ENCODE measurements at regions not wholly inside any gene's neighbourhood (a gene's known extent, or its start where the extent isn't known, plus 50 kb on each side); places are given as distances from the start of the nearest gene placed in this dataset.

DNA sequence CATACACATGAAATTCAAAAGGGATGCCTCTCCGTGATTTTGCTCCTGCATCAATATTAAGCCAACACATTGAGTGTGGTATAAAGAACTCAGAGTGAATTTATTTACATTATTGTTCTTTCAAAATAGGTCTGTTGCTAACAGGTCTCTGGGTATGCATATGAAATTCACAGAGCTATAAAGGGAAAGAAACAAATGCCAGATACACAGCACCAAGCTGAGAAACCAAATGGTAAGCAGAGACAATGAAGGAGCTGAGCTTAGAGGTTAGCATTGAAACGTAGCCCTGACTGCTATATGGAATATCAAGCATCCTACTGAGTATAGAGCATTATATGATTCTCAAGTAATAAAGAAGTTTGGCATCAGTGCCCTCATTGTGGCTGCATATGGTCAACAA lies 712.9 kb downstream of the NSUN3 start:
- no peak overlapping the region for H3K4me3 ChIP-seq
- no peaks in the 10 kb centered on the region for H3K4me1 ChIP-seq
- no peaks in the 10 kb centered on the region for H3K36me3 ChIP-seq
- no peaks in the 10 kb centered on the region for H3K9me3 ChIP-seq
- H3K27me3 ChIP-seq = no peaks in the 10 kb centered on the region
- H3K27ac ChIP-seq = no peak overlapping the region
- DNase-seq = no peak
- no peak for TF ChIP-seq POLR2A (IDR thresholded peaks at IDR 0.05)
- TF ChIP-seq, protein P1, sequence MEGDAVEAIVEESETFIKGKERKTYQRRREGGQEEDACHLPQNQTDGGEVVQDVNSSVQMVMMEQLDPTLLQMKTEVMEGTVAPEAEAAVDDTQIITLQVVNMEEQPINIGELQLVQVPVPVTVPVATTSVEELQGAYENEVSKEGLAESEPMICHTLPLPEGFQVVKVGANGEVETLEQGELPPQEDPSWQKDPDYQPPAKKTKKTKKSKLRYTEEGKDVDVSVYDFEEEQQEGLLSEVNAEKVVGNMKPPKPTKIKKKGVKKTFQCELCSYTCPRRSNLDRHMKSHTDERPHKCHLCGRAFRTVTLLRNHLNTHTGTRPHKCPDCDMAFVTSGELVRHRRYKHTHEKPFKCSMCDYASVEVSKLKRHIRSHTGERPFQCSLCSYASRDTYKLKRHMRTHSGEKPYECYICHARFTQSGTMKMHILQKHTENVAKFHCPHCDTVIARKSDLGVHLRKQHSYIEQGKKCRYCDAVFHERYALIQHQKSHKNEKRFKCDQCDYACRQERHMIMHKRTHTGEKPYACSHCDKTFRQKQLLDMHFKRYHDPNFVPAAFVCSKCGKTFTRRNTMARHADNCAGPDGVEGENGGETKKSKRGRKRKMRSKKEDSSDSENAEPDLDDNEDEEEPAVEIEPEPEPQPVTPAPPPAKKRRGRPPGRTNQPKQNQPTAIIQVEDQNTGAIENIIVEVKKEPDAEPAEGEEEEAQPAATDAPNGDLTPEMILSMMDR (IDR thresholded peaks at IDR 0.05) = no peak

DNA sequence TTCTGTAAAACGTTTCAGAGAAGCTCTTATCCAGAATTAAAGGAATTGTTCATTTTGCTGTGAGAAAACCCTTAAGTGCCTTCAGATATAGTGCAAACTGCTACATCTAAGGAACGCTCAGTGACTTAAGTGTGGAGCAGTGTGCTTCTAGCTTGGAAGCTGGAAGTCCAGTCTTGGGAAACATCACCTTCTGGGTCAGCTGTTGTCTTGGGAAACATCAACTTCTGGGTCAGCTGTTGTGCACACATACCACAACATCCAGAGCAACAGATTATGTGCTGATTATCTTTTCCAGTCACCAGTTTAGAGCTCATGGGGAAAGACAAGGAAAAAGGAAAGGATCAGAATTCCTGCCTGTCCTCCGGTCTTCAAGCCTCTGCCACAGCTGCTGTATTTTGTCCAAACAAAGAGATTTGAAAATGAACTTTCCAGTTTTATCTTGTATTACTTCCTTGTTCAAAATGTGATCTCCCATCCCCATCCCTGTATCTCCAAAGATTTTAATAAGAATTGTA lies 713.6 kb downstream of the NSUN3 start:
- no peak for DNase-seq
- H3K9me3 ChIP-seq = no peaks in the 10 kb centered on the region
- no peak for TF ChIP-seq POLR2A (IDR thresholded peaks at IDR 0.05)
- TF ChIP-seq, protein P1 (IDR thresholded peaks at IDR 0.05) = no peak
- no peak overlapping the region for H3K27ac ChIP-seq
- no peak overlapping the region for H3K4me3 ChIP-seq
- no peaks in the 10 kb centered on the region for H3K4me1 ChIP-seq
- H3K36me3 ChIP-seq = no peaks in the 10 kb centered on the region
- H3K27me3 ChIP-seq = no peaks in the 10 kb centered on the region

DNA sequence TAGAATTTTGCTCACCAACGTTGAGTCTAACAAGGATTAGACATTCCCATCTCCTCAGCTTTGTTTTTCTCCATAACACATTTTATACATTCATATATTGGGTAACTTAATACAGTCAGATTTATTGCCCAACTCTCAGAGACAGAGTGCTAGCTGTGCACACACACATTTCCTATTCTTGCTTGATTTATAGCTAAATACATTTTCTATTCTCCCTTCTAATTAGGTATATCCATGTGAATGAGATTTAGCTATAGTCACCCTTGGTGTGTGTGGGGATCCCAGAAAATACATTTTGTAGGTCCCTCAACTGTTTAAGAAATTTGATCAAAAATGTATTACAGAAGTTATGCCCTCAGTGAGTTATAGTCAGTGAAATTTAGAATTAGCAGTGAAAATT lies 715.4 kb downstream of the NSUN3 start:
- no peaks in the 10 kb centered on the region for H3K9me3 ChIP-seq
- TF ChIP-seq, protein P1 (IDR thresholded peaks at IDR 0.05) = no peak
- TF ChIP-seq POLR2A (IDR thresholded peaks at IDR 0.05) = no peak
- H3K27ac ChIP-seq = no peak overlapping the region
- no peaks in the 10 kb centered on the region for H3K36me3 ChIP-seq
- no peak for DNase-seq
- H3K27me3 ChIP-seq = no peaks in the 10 kb centered on the region
- H3K4me3 ChIP-seq = no peak overlapping the region
- no peaks in the 10 kb centered on the region for H3K4me1 ChIP-seq

DNA sequence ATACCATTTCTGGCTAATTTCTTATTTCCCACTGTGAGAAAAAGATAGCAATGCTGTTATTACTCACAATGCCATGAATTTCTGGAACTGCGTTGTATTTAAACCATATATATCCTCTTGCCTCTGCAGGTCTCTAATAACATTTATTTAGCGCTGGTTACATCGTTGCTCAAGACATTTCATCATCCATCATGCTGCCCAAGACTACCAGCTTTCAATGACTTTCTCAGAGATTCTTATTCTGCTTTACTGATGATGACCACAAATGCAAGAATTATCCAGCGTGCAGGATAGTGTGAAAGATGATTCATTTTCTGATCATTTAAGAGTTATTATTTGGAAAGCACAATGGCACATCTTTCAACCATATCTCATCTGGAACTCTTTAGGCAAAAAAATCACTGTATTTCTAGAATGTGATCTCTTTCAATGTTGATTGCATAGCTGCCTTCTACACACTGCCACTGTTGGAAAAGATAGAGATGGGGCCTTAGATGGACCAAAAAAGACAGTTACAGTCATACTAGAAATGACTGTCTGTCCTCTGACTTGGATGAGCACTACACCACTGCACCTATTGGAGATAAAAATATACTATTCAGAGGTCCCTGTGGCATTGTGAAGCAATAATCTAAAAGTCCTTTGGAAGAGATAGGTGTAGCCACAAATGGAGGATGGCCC lies 716.1 kb downstream of the NSUN3 start:
- no peaks in the 10 kb centered on the region for H3K27me3 ChIP-seq
- H3K4me3 ChIP-seq = no peak overlapping the region
- H3K27ac ChIP-seq = no peak overlapping the region
- TF ChIP-seq POLR2A (IDR thresholded peaks at IDR 0.05) = no peak
- TF ChIP-seq, protein P1 (IDR thresholded peaks at IDR 0.05) = no peak
- no peaks in the 10 kb centered on the region for H3K9me3 ChIP-seq
- no peaks in the 10 kb centered on the region for H3K36me3 ChIP-seq
- DNase-seq = no peak
- no peaks in the 10 kb centered on the region for H3K4me1 ChIP-seq

DNA sequence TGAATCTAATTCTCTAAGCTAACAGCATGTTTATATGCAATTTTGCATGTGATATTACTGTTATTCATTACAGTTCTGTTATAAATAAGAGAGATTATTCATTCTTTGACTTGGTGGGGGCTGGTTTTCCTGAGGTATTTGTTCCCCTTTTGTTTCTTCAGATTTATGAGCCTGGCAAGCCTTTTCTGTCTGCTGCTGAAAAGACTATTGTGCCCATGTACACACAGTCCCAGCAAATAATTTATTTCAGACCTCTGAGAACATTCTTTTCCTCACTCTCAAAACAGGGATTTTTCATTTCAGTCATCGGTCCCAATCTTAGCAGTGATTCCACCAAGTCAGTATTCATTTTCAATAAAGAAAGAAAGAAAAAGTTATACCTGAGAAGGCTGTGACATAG lies 716.8 kb downstream of the NSUN3 start:
- Histone ChIP-seq H3K4me3 (no peak overlapping the region), H3K4me1 (no peaks in the 10 kb centered on the region), H3K27ac (no peak overlapping the region), H3K27me3 (no peaks in the 10 kb centered on the region), H3K9me3 (no peaks in the 10 kb centered on the region), H3K36me3 (no peaks in the 10 kb centered on the region)
- TF ChIP-seq POLR2A (IDR thresholded peaks at IDR 0.05) = no peak
- TF ChIP-seq, protein P1 (IDR thresholded peaks at IDR 0.05) = no peak
- no peak for DNase-seq
